HG03045 (cell line): ENCODE measurements at regions not wholly inside any gene's neighbourhood (a gene's known extent, or its start where the extent isn't known, plus 50 kb on each side); places are given as distances from the start of the nearest gene placed in this dataset.

ENCODE experiments used
- ATAC-seq: cut with Tn5 transposase; IDR thresholded peaks from one replicate; pipeline ENCODE4 v1.9.1; 2021; ENCODE audit warnings: mild to moderate bottlenecking, moderate library complexity; ENCODE audit not compliant: unreplicated experiment

- ATAC-seq: no peak
Observed at GRCh38 chr7:67413670-67414069, 417.0 kb downstream of the TYW1 start.

- no peak for ATAC-seq
Observed at GRCh38 chr7:67414858-67415257, 418.2 kb downstream of the TYW1 start.

GRCh38 chr7:67422601-67423000 lies 426.0 kb downstream of the TYW1 start:
- ATAC-seq: no peak

GRCh38 chr7:67423065-67423464 lies 426.4 kb downstream of the TYW1 start:
- ATAC-seq: no peak

GRCh38 chr7:67426654-67427053 lies 430.0 kb downstream of the TYW1 start:
- no peak for ATAC-seq

GRCh38 chr7:67429735-67430134 lies 433.1 kb downstream of the TYW1 start:
- no peak for ATAC-seq

GRCh38 chr7:67432536-67433234 lies 436.1 kb downstream of the TYW1 start:
- ATAC-seq: no peak

GRCh38 chr7:67435894-67436535 lies 439.4 kb downstream of the TYW1 start:
- ATAC-seq: no peak

- no peak for ATAC-seq
Observed at GRCh38 chr7:67438198-67438882, 441.7 kb downstream of the TYW1 start.

GRCh38 chr7:67438913-67439505 lies 442.4 kb downstream of the TYW1 start:
- ATAC-seq: no peak

- ATAC-seq: no peak
Observed at GRCh38 chr7:67440321-67440720, 443.7 kb downstream of the TYW1 start.

GRCh38 chr7:67445728-67446127 lies 449.1 kb downstream of the TYW1 start:
- no peak for ATAC-seq

- no peak for ATAC-seq
Observed at GRCh38 chr7:67447297-67447696, 450.7 kb downstream of the TYW1 start.

- ATAC-seq: no peak
Observed at GRCh38 chr7:67448271-67448670, 451.6 kb downstream of the TYW1 start.

GRCh38 chr7:67450171-67450570 lies 453.5 kb downstream of the TYW1 start:
- no peak for ATAC-seq

- ATAC-seq: no peak
Observed at GRCh38 chr7:67451306-67451705, 454.7 kb downstream of the TYW1 start.

- no peak for ATAC-seq
Observed at GRCh38 chr7:67452516-67453026, 455.9 kb downstream of the TYW1 start.

- no peak for ATAC-seq
Observed at GRCh38 chr7:67453580-67454380, 457.1 kb downstream of the TYW1 start.

- no peak for ATAC-seq
Observed at GRCh38 chr7:67455508-67455907, 458.9 kb downstream of the TYW1 start.

- no peak for ATAC-seq
Observed at GRCh38 chr7:67462781-67463191, 466.2 kb downstream of the TYW1 start.

GRCh38 chr7:67463316-67463715 lies 466.7 kb downstream of the TYW1 start:
- no peak for ATAC-seq
